ENCODE measurements at regions not wholly inside any gene's neighbourhood (a gene's known extent, or its start where the extent isn't known, plus 50 kb on each side); places are given as distances from the start of the nearest gene placed in this dataset.

GRCh38 chr10:124346831-124347230 is 71.9 kb downstream of the OAT start:
- DNase-seq: no peak

- no peak for DNase-seq
Measured at GRCh38 chr10:124345521-124345920, 73.2 kb downstream of the OAT start.

GRCh38 chr10:124344931-124345330 is 73.8 kb downstream of the OAT start:
- DNase-seq: no peak

GRCh38 chr10:124344266-124344590 is 74.5 kb downstream of the OAT start:
- DNase-seq: no peak

- DNase-seq: peak; percentile 13
Measured at GRCh38 chr10:124343351-124344265, 75.1 kb downstream of the OAT start.

- no peak for DNase-seq
Measured at GRCh38 chr10:124342821-124343170, 75.9 kb downstream of the OAT start.

GRCh38 chr10:124342136-124342820 is 76.4 kb downstream of the OAT start:
- DNase-seq: no peak

GRCh38 chr10:124341768-124342135 is 77.0 kb downstream of the OAT start:
- peak; percentile 93 for DNase-seq

- no peak for DNase-seq
Measured at GRCh38 chr10:124340033-124340760, 78.5 kb downstream of the OAT start.

GRCh38 chr10:124339119-124340032 is 79.3 kb downstream of the OAT start:
- DNase-seq: no peak

GRCh38 chr10:124338276-124338925 is 80.3 kb downstream of the OAT start:
- DNase-seq: no peak

- no peak for DNase-seq
Measured at GRCh38 chr10:124336186-124336585, 82.5 kb downstream of the OAT start.

GRCh38 chr10:124333931-124334330 is 84.8 kb downstream of the OAT start:
- DNase-seq: no peak

GRCh38 chr10:124332426-124332825 is 86.3 kb downstream of the OAT start:
- DNase-seq: no peak

- DNase-seq: no peak
Measured at GRCh38 chr10:124329941-124330340, 88.8 kb downstream of the OAT start.

- no peak for DNase-seq
Measured at GRCh38 chr10:124329362-124329761, 89.4 kb downstream of the OAT start.

GRCh38 chr10:124328477-124329220 is 90.1 kb downstream of the OAT start:
- no peak for DNase-seq

- DNase-seq: no peak
Measured at GRCh38 chr10:124325998-124326636, 92.6 kb downstream of the OAT start.

GRCh38 chr10:124325633-124325914 is 93.1 kb downstream of the OAT start:
- no peak for DNase-seq

- DNase-seq: no peak
Measured at GRCh38 chr10:124324856-124325632, 93.7 kb downstream of the OAT start.
